Transverse colon (tissue), 4 donors: ENCODE measurements at regions not wholly inside any gene's neighbourhood (a gene's known extent, or its start where the extent isn't known, plus 50 kb on each side); places are given as distances from the start of the nearest gene placed in this dataset.

Source experiments
- POLR2A ChIP-seq: fragments of 450-650 bp; IDR thresholded peaks from one replicate; pipeline ENCODE4 v1.6.1; 2016; ENCODE audit warnings: antibody characterized with exemption, mild to moderate bottlenecking, moderate library complexity
- POLR2AphosphoS5 ChIP-seq, 3 donors: sonication (generic); formaldehyde crosslinking; IDR thresholded peaks; one replicate each; pipeline ENCODE4 v1.6.1; 2016; ENCODE audit warnings: antibody characterized with exemption in 3 of 3
- TF ChIP-seq, protein P1 (sequence below), 5 experiments: fragments of 200-600 bp in 3 of 5; fragments of 450-650 bp in 2 of 5; sonication (generic) in 3 of 5; IDR thresholded peaks; 1 replicate in 2 of 5; 2 replicates in 3 of 5; pipeline ENCODE4 v1.5.1; 2016 to 2017; ENCODE audit warnings: antibody characterized with exemption in 5 of 5, inconsistent platforms in 3 of 5, mild to moderate bottlenecking in 2 of 5, moderate library complexity in 1 of 5

DNA sequence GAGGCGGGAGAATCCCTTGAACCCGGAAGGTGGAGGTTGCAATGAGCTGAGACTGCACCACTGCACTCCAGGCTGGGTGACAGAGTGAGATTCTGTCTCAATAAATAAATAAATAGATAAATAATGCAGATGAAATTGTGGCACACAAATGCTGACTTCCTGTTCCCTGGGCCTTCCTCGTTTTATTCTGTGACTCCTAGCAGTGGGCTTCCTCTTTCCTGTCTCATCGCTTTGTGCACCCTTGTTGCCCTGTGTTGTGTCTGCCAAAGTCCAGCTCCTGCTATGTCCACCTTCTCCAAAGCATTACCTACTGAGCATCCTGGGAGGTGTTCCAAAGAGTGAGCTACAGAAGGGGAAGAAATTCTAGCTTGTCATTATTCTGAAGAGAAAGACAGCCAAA lies 100.2 kb upstream of the TIAM2 start:
- TF ChIP-seq, protein P1, sequence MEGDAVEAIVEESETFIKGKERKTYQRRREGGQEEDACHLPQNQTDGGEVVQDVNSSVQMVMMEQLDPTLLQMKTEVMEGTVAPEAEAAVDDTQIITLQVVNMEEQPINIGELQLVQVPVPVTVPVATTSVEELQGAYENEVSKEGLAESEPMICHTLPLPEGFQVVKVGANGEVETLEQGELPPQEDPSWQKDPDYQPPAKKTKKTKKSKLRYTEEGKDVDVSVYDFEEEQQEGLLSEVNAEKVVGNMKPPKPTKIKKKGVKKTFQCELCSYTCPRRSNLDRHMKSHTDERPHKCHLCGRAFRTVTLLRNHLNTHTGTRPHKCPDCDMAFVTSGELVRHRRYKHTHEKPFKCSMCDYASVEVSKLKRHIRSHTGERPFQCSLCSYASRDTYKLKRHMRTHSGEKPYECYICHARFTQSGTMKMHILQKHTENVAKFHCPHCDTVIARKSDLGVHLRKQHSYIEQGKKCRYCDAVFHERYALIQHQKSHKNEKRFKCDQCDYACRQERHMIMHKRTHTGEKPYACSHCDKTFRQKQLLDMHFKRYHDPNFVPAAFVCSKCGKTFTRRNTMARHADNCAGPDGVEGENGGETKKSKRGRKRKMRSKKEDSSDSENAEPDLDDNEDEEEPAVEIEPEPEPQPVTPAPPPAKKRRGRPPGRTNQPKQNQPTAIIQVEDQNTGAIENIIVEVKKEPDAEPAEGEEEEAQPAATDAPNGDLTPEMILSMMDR (IDR thresholded peaks at IDR 0.05): no peak
- no peak for TF ChIP-seq POLR2A
- TF ChIP-seq POLR2AphosphoS5 (IDR thresholded peaks at IDR 0.05): no peak
